HG03060 (cell line): ENCODE measurements at regions not wholly inside any gene's neighbourhood (a gene's known extent, or its start where the extent isn't known, plus 50 kb on each side); places are given as distances from the start of the nearest gene placed in this dataset.
A peak's percentile ranks its signal among the peaks of the same experiment; 100 is the strongest.

Source experiments
- ATAC-seq: cut with Tn5 transposase; IDR thresholded peaks from one replicate; pipeline ENCODE4 v1.9.1; 2021; ENCODE audit warnings: low read depth, moderate number of reproducible peaks; ENCODE audit not compliant: unreplicated experiment

DNA sequence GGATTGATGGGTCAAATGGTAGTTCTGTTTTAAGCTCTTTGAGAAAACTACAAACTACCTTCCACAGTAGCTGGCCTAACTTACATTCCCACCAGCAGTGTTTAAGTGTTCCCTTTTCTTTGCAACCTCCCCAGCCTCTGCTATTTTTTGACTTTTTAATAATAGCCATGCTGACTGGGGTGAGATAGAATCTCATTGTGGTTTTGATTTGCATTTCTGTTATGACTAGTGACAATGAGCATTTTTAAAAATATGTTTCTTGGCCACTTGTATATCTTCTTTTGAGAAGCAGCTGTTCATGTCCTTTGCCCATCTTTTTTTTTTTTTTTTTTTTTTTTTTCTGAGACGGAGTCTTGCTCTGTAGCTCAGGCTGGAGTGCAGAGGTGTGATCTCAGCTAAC, 155.2 kb upstream of the BMPER start:
- ATAC-seq = peak; percentile 98

DNA sequence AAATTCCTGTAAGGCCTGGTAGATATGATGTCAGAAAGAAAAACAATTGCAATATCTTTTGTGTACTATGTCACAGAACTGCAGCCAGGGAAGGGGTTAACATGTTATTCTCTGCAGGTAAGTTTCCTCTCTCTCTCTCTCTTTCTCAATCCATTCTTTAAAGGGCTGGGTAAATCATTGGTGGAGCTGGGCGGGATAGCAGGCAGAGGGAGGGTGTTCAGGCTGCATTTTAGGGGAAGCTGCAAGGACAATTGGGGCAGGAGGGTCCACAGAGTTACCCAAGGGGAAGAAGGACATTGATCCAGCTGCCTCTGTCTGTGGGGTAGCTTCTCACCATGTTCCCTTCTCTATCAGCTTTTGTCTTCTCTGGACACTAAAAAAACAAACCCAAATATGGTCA, 153.9 kb upstream of the BMPER start:
- no peak for ATAC-seq

GRCh38 chr7:33753881-33754525, 151.3 kb upstream of the BMPER start:
- no peak for ATAC-seq

GRCh38 chr7:33754933-33755928, 150.1 kb upstream of the BMPER start:
- ATAC-seq = no peak

- ATAC-seq = no peak
Measured at GRCh38 chr7:33757050-33757449, 148.3 kb upstream of the BMPER start.

- ATAC-seq = no peak
Measured at GRCh38 chr7:33757563-33758165, 147.7 kb upstream of the BMPER start.

DNA sequence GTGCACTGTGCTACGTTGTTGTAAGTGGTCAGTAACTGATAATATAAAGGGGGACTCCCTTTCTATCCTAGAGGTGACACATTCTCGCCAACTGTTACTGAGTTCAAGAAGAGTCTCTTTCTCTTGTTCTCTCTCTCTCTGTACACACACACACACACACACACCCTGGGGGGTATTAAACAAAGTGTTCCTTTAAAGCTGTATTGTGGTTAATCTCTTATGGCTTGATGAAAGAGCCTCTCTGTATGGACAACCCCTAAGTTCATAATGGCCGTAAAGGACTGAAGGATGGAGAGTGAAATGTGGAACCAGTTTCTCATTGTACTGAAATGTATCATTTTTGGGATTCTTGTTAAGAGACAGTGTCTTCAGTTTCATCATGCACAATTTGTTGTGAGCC, 145.2 kb upstream of the BMPER start:
- no peak for ATAC-seq

- no peak for ATAC-seq
Measured at GRCh38 chr7:33760834-33761233, 144.5 kb upstream of the BMPER start.

- no peak for ATAC-seq
Measured at GRCh38 chr7:33761449-33762080, 143.8 kb upstream of the BMPER start.

GRCh38 chr7:33762151-33762910, 143.0 kb upstream of the BMPER start:
- ATAC-seq = no peak

DNA sequence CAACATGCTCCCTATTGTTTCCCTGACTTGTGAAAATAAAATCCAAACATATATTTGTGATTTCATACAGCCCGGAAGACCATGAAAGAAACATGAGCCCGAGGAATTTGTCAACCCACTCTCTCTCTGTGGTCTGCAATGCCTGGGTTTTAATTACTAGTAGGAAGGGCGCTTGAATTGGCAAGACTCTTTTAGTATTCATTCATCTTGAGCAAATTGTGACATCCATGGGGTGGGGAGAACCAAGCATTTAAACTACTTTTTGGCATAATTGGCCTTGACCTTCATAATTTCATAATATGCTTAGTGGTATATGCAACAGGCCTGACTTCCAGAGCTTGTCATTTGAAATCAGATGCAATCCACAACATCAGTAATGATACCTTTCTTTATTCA, 142.4 kb upstream of the BMPER start:
- ATAC-seq = no peak

DNA sequence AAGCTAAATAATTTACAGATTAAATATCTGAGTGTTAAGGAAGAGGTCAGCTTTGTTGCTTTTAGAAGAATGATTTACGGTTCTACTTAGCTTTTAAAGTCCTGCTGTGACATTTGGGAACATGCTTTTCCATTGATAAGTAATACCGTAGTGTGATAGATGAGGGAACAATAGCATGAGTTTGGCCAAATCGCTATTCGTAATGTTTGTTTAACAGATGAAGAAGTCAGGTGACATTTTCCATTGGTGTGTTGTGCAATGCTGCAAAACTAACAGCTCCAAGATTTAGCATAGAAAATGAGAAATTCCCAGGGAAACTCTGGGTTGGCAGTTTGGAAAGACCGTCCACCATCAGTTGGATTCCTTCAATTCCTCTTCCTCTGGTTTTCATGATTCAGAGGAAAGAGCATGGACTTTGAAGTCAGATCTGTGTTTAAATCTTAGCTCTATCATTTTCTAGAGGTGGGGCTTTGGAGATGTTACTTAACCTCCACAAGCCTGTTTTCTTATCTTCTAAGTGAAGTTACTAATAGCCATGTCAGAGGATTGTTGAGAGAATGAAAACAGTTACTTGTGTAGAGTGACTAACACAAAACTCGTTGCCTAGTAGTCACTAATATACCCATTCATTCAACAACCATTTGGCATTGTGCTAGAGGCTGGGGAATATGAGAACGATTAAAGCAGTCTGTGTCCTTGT, 140.4 kb upstream of the BMPER start:
- ATAC-seq = no peak

- no peak for ATAC-seq
Measured at GRCh38 chr7:33766405-33766804, 138.9 kb upstream of the BMPER start.

DNA sequence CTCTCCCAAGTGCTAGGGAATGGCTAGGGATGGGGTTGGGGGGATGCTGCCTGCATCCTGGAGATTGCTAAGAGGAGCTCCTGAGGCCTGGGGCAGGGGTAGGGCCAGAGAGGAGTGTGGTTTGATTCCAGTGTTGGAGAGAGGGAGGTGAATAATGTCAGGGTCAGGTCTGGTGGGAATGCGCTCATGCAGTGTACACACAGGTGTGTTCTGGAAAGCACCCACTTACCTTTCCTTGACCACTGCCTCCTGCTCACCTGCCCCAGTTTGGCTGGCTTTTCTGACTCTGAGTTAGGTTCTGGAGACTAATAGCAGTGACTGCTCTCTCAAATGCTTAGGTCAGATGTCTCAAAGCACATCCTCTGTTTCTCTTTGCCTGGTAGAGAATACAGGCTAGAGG, 135.4 kb upstream of the BMPER start:
- no peak for ATAC-seq

- ATAC-seq = no peak
Measured at GRCh38 chr7:33770576-33770975, 134.8 kb upstream of the BMPER start.

DNA sequence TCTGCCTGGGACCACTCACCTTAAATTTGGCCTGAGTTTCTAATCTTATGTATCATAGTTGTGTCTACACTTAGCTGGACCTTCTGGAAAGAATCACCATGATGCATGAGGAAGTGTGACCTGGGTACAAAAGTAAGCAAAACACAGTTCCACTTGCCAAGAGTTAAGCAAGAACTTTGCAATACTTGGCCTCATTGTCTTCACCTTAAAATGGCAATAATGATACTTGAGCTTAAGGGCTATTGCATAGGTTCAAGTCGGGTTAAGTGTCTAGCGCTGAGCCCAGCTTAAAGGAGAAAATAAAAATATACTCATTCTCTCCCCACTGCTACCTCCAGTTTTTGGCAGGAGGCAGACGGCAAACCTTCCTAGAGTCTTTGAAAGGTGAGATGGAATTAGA, 133.9 kb upstream of the BMPER start:
- ATAC-seq = no peak

GRCh38 chr7:33773053-33773452, 132.3 kb upstream of the BMPER start:
- no peak for ATAC-seq

DNA sequence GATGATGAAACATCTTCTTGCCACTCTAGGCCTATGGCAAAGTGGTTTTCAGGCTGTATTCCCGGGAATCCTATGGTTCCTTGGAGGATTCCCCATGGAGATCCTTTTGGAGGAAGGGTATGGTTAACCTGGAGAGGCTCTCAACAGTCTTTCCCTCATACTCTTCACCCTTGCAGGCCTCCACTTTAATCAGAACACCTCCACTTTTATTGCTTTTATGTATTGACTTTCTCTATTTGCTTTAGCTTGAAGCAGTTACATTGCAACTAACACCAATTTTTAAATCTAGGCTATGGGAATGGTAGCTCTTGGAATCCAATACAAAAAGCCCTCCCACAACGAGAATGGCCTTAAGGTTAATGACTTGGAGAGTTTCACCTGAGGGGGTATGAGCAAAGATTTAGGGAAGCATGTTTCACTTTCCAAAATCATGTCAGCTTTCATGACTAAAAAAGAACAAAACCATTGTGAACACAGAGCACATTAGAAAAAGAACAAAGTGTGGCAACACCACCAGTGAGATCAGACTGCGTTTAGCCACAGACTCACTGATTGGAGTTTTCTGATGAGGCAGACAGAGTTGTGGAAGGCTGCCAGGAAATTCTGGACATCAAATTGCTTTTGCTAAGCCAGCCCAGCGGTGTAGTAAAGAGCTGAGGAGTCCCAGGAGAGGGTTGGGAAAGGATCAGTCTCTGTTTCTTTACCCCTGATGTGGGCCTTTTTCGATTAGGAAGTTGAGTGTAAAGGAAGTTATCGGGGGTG, 130.4 kb upstream of the BMPER start:
- no peak for ATAC-seq

GRCh38 chr7:33775790-33776189, 129.5 kb upstream of the BMPER start:
- ATAC-seq = no peak
